ENCODE measurements at regions not wholly inside any gene's neighbourhood (a gene's known extent, or its start where the extent isn't known, plus 50 kb on each side); places are given as distances from the start of the nearest gene placed in this dataset.

- H3K9me3 ChIP-seq (ENCODE audit: low read depth, low read length, poor library complexity, severe bottlenecking), result no peaks in the 10 kb centered on the region
- no TSS peak for BruUV-seq (replicated peaks)
- no peak for DNase-seq (ENCODE audit: low spot score)
- no peaks in the 10 kb centered on the region for H3K27me3 ChIP-seq (replicated peaks; ENCODE audit: insufficient read depth, low read depth, low read length, poor library complexity)
- no peak for TF ChIP-seq CTCF (conservative IDR thresholded peaks at IDR 0.05; ENCODE audit: low read depth, low read length)
- TF ChIP-seq EZH2 (IDR thresholded peaks at IDR 0.05; ENCODE audit: borderline replicate concordance, low read depth, low read length, poor library complexity, severe bottlenecking), result no peak
- intact Hi-C loops (cut with micrococcal nuclease; ENCODE audit: unreplicated experiment), result no loop called here
- H3K36me3 ChIP-seq (ENCODE audit: insufficient read depth, low read length, poor library complexity, severe bottlenecking), result no peaks in the 10 kb centered on the region
- H3K27ac ChIP-seq (ENCODE audit: low read depth, low read length, poor library complexity, severe bottlenecking), result no peak overlapping the region
- CTCF ChIA-PET, result no interaction called here
- no peak overlapping the region for H3K4me3 ChIP-seq (ENCODE audit: low read depth, low read length, poor library complexity, severe bottlenecking)
- POLR2A ChIA-PET (ENCODE audit: low non-redundant PET), result no interaction called here
- H3K4me1 ChIP-seq (ENCODE audit: insufficient read depth, low read length, poor library complexity, severe bottlenecking), result no peaks in the 10 kb centered on the region
Measured at GRCh38 chr2:120568975-120569268, 166.7 kb upstream of the GLI2 start.

- ChIA-PET POLR2A (ENCODE audit: low non-redundant PET) (no interaction called here), CTCF (no interaction called here)
- DNase-seq (ENCODE audit: low spot score), result no peak
- Histone ChIP-seq H3K4me3 (ENCODE audit: low read depth, low read length, poor library complexity, severe bottlenecking) (no peak overlapping the region), H3K27me3 (replicated peaks; ENCODE audit: insufficient read depth, low read depth, low read length, poor library complexity) (no peaks in the 10 kb centered on the region), H3K4me1 (ENCODE audit: insufficient read depth, low read length, poor library complexity, severe bottlenecking) (no peaks in the 10 kb centered on the region), H3K36me3 (ENCODE audit: insufficient read depth, low read length, poor library complexity, severe bottlenecking) (no peaks in the 10 kb centered on the region), H3K9me3 (ENCODE audit: low read depth, low read length, poor library complexity, severe bottlenecking) (no peaks in the 10 kb centered on the region), H3K27ac (ENCODE audit: low read depth, low read length, poor library complexity, severe bottlenecking) (no peak overlapping the region)
- TF ChIP-seq CTCF (conservative IDR thresholded peaks at IDR 0.05; ENCODE audit: low read depth, low read length), result no peak
- TF ChIP-seq EZH2 (IDR thresholded peaks at IDR 0.05; ENCODE audit: borderline replicate concordance, low read depth, low read length, poor library complexity, severe bottlenecking), result no peak
- no TSS peak for BruUV-seq (replicated peaks)
- intact Hi-C loops (cut with micrococcal nuclease; ENCODE audit: unreplicated experiment), result no loop called here
Measured at GRCh38 chr2:120570001-120570400, 165.7 kb upstream of the GLI2 start.

- Histone ChIP-seq H3K36me3 (ENCODE audit: insufficient read depth, low read length, poor library complexity, severe bottlenecking) (no peaks in the 10 kb centered on the region), H3K9me3 (ENCODE audit: low read depth, low read length, poor library complexity, severe bottlenecking) (no peaks in the 10 kb centered on the region), H3K4me3 (ENCODE audit: low read depth, low read length, poor library complexity, severe bottlenecking) (no peak overlapping the region), H3K27me3 (replicated peaks; ENCODE audit: insufficient read depth, low read depth, low read length, poor library complexity) (no peaks in the 10 kb centered on the region), H3K4me1 (ENCODE audit: insufficient read depth, low read length, poor library complexity, severe bottlenecking) (no peaks in the 10 kb centered on the region), H3K27ac (ENCODE audit: low read depth, low read length, poor library complexity, severe bottlenecking) (no peak overlapping the region)
- no peak for TF ChIP-seq CTCF (conservative IDR thresholded peaks at IDR 0.05; ENCODE audit: low read depth, low read length)
- no peak for TF ChIP-seq EZH2 (IDR thresholded peaks at IDR 0.05; ENCODE audit: borderline replicate concordance, low read depth, low read length, poor library complexity, severe bottlenecking)
- intact Hi-C loops (cut with micrococcal nuclease; ENCODE audit: unreplicated experiment), result no loop called here
- BruUV-seq (replicated peaks), result no TSS peak
- DNase-seq (ENCODE audit: low spot score), result no peak
- ChIA-PET POLR2A (ENCODE audit: low non-redundant PET) (no interaction called here), CTCF (no interaction called here)
Measured at GRCh38 chr2:120570546-120570945, 165.1 kb upstream of the GLI2 start.
